HUES48 (cell line): ENCODE measurements at regions not wholly inside any gene's neighbourhood (a gene's known extent, or its start where the extent isn't known, plus 50 kb on each side); places are given as distances from the start of the nearest gene placed in this dataset.
"Not testable (repeated sequence)": the region's sequence is repeated elsewhere in the genome, so short reads cannot be mapped to it uniquely, and the experiment has no call there.

Experiments used
- H3K27ac ChIP-seq: one replicate; pipeline ENCODE4 v1.7.0; 2013; ENCODE audit warnings: low read depth, low read length, inconsistent platforms
- H3K27me3 ChIP-seq: 2 replicates; pipeline ENCODE4 v1.6.1; 2013; ENCODE audit warnings: mild to moderate bottlenecking, low read length; ENCODE audit not compliant: control insufficient read depth, insufficient read depth
- H3K36me3 ChIP-seq: 2 replicates; pipeline ENCODE4 v1.6.1; 2013; ENCODE audit warnings: low read length; ENCODE audit not compliant: control insufficient read depth, insufficient read depth
- H3K4me1 ChIP-seq: 2 replicates; pipeline ENCODE4 v1.6.1; 2013; ENCODE audit warnings: mild to moderate bottlenecking, low read length; ENCODE audit not compliant: control insufficient read depth, insufficient read depth
- H3K4me3 ChIP-seq: 2 replicates; pipeline ENCODE4 v1.5.1; 2013; ENCODE audit warnings: mild to moderate bottlenecking, low read depth, low read length
- H3K9ac ChIP-seq: 2 replicates; pipeline ENCODE4 v1.6.1; 2013; ENCODE audit warnings: mild to moderate bottlenecking, low read depth, low read length, moderate library complexity
- H3K9me3 ChIP-seq: 2 replicates; pipeline ENCODE4 v1.6.1; 2013; ENCODE audit warnings: low read length; ENCODE audit not compliant: control insufficient read depth, insufficient read depth

- Histone ChIP-seq H3K4me1 (peaks cover 10% of the 10 kb centered on the region), H3K4me3 (no peak overlapping the region), H3K9me3 (no peaks in the 10 kb centered on the region), H3K27ac (no peak overlapping the region), H3K36me3 (no peaks in the 10 kb centered on the region), H3K9ac (no peak overlapping the region), H3K27me3 (no peaks in the 10 kb centered on the region)
Measured at GRCh38 chr12:127802271-127802670, 464.7 kb upstream of the TMEM132C start.

- peaks cover 10% of the 10 kb centered on the region for H3K4me1 ChIP-seq
- no peaks in the 10 kb centered on the region for H3K27me3 ChIP-seq
- no peaks in the 10 kb centered on the region for H3K9me3 ChIP-seq
- H3K4me3 ChIP-seq: no peak overlapping the region
- H3K36me3 ChIP-seq: no peaks in the 10 kb centered on the region
- no peak overlapping the region for H3K27ac ChIP-seq
- H3K9ac ChIP-seq: no peak overlapping the region
Measured at GRCh38 chr12:127803545-127803944, 463.4 kb upstream of the TMEM132C start.

DNA sequence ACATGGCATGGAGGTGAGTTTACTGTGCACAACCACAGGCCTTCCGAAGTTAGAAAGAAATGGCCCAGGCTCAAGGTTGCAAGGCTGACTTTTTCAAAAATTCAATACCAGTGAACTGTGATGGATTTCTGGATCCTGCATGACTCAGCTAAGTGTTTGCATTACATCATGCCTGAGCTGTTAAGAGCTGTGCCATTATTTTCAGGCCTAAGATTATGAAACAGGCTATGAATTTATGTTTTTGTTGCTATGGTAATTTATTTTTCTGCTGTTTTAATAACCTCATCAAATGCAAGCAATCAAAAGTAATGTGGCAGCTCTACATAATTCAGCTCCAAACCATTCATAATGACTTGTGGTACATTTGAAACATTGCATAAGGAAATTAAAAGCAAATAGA is 457.7 kb upstream of the TMEM132C start:
- H3K36me3 ChIP-seq: no peaks in the 10 kb centered on the region
- H3K4me1 ChIP-seq: peaks cover 2% of the 10 kb centered on the region; the same call in 1 of the 2 replicates
- no peaks in the 10 kb centered on the region for H3K27me3 ChIP-seq
- H3K4me3 ChIP-seq: no peak overlapping the region
- H3K9ac ChIP-seq: no peak overlapping the region
- no peak overlapping the region for H3K27ac ChIP-seq
- H3K9me3 ChIP-seq: no peaks in the 10 kb centered on the region

- peaks cover 2% of the 10 kb centered on the region; the same call in 1 of the 2 replicates for H3K4me1 ChIP-seq
- H3K9me3 ChIP-seq: no peaks in the 10 kb centered on the region
- no peak overlapping the region for H3K4me3 ChIP-seq
- no peaks in the 10 kb centered on the region for H3K27me3 ChIP-seq
- no peaks in the 10 kb centered on the region for H3K36me3 ChIP-seq
- H3K9ac ChIP-seq: no peak overlapping the region
- no peak overlapping the region for H3K27ac ChIP-seq
Measured at GRCh38 chr12:127810041-127810440, 456.9 kb upstream of the TMEM132C start.

DNA sequence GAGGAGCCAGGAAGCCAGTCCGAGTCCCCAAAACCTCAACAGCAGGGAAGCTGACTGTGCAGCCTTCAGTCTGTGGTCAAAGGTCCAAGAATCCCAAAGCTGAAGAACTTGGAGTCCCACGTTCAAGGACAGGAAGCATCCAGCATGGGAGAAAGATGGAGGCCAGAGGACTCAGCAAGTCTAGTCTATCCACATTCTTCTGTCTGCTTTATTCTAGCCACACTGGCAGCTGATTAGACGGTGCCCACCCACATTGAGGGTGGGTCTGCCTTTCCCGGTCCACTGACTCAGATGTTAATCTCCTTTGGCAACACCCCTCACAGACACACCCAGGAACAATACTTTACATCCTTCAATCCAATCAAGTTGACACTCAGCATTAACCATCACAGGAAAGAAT is 456.5 kb upstream of the TMEM132C start:
- H3K27ac ChIP-seq, H3K9ac ChIP-seq: not testable (repeated sequence)

GRCh38 chr12:127811988-127812387 is 455.0 kb upstream of the TMEM132C start:
- Histone ChIP-seq H3K27me3 (no peaks in the 10 kb centered on the region), H3K9ac (no peak overlapping the region), H3K36me3 (no peaks in the 10 kb centered on the region), H3K4me1 (peaks cover 2% of the 10 kb centered on the region; the same call in 1 of the 2 replicates), H3K4me3 (no peak overlapping the region), H3K27ac (no peak overlapping the region), H3K9me3 (no peaks in the 10 kb centered on the region)

More for the DNA sequence above, 456.5 kb upstream of the TMEM132C start:
- not testable (repeated sequence) for H3K9me3 ChIP-seq, H3K4me3 ChIP-seq, H3K27me3 ChIP-seq, H3K4me1 ChIP-seq, H3K36me3 ChIP-seq

- Histone ChIP-seq H3K27me3 (no peaks in the 10 kb centered on the region), H3K9ac (no peak overlapping the region), H3K27ac (no peak overlapping the region), H3K4me1 (peaks cover 2% of the 10 kb centered on the region; the same call in 1 of the 2 replicates), H3K4me3 (no peak overlapping the region), H3K36me3 (no peaks in the 10 kb centered on the region), H3K9me3 (no peaks in the 10 kb centered on the region)
Measured at GRCh38 chr12:127813147-127813546, 453.8 kb upstream of the TMEM132C start.

DNA sequence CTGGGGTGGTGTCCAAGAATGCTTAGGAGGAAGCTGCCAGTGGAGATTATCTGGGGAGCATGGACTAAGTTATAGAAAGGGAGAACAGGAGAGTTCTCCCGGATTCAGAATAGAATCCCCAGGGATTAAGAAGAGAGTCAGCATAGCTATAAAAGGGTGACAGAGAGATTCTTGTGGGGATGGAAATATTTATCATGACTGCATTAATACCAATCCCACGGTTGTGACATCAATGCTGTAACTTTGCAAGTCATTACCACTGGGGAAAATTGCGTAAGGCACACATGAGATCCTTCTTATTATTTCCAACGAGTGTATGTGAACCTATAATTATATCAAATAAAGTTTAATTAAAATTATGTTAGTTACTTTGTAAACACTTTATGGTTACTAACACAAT is 447.9 kb upstream of the TMEM132C start:
- no peak overlapping the region for H3K9ac ChIP-seq
- peaks cover 6% of the 10 kb centered on the region; the same call in 1 of the 2 replicates for H3K4me1 ChIP-seq
- H3K27ac ChIP-seq: no peak overlapping the region
- H3K36me3 ChIP-seq: no peaks in the 10 kb centered on the region
- H3K9me3 ChIP-seq: no peaks in the 10 kb centered on the region
- H3K4me3 ChIP-seq: no peak overlapping the region
- H3K27me3 ChIP-seq: no peaks in the 10 kb centered on the region

DNA sequence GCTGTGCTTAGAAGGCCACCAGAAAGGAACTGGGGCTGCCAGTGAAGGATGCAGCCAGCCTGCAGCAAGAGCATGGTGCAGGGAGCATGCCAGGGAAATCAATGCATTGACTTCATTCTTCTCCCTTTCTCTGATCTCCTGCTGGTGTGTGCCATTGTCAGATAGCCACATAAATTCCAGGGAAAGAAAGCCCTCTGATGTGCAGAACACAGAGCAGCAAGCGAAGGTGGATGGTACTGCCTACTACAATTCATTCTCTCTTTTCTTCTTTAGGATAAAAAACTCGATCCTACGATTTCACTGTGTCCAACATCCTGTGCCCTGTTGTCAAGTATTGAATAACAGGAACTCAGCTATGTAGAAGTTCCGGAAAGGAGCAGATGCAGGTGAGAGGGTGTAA is 446.7 kb upstream of the TMEM132C start:
- Histone ChIP-seq H3K27me3 (no peaks in the 10 kb centered on the region), H3K4me3 (no peak overlapping the region), H3K9me3 (no peaks in the 10 kb centered on the region), H3K27ac (no peak overlapping the region), H3K4me1 (peaks cover 6% of the 10 kb centered on the region; the same call in 1 of the 2 replicates), H3K36me3 (no peaks in the 10 kb centered on the region), H3K9ac (no peak overlapping the region)

GRCh38 chr12:127820846-127821245 is 446.1 kb upstream of the TMEM132C start:
- Histone ChIP-seq H3K9ac (no peak overlapping the region), H3K27ac (no peak overlapping the region), H3K27me3 (no peaks in the 10 kb centered on the region), H3K4me3 (no peak overlapping the region), H3K4me1 (peaks cover 6% of the 10 kb centered on the region; the same call in 1 of the 2 replicates), H3K9me3 (no peaks in the 10 kb centered on the region), H3K36me3 (no peaks in the 10 kb centered on the region)

DNA sequence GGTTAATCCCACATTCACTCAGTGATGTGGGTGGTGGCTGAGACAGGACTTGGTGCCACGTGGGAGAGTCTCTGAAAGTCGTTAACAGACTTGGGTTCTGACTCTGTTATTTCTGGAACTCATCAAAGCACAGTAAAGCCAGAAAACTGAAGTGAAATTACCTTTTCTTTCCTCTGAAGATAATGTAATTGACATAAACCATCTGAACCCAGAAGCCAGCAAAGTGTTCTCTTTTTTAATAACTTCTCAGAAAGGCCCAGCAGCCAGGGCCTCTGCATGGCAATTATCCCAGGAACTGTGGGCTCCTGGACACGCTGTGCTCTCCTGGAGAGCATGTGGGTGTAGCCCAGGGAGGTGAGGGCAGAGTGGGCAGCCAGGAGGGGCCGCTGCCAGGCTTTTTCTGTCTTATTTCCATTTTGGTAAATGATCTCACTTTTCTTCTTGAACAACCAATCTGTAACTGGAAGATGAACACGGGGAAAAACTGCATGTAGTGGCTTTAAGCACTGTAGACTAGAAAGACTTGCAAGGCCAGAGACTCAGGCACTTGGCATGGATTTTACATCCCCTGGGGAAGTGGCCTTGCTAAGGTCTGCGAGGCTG is 444.1 kb upstream of the TMEM132C start:
- Histone ChIP-seq H3K4me1 (peaks cover 6% of the 10 kb centered on the region; the same call in 1 of the 2 replicates), H3K27me3 (no peaks in the 10 kb centered on the region), H3K27ac (no peak overlapping the region), H3K36me3 (no peaks in the 10 kb centered on the region), H3K9me3 (peaks cover 2% of the 10 kb centered on the region; the same call in 1 of the 2 replicates), H3K4me3 (no peak overlapping the region), H3K9ac (no peak overlapping the region)
